K562 (cell line): ENCODE measurements at regions not wholly inside any gene's neighbourhood (a gene's known extent, or its start where the extent isn't known, plus 50 kb on each side); places are given as distances from the start of the nearest gene placed in this dataset.

Experiments
- ATAC-seq: fragments of 200-7000 bp; cut with Tn5 transposase; 3 replicates; pipeline ENCODE4 v1.9.1; 2020; ENCODE audit warnings: moderate library complexity
- BruUV-seq: library from RNA; stranded (reverse); fragments of 400-500 nt; replicated peaks from 2 replicates; lab custom pipeline; 2021; lab: Mats Ljungman, UMichigan
- CTCF ChIA-PET: fragments of 300-600 bp; formaldehyde crosslinking; extraction: SDS; loops from one replicate; lab custom pipeline; 2021; ENCODE audit warnings: low intra/inter-chr PET ratio; lab: Yijun Ruan, JAX
- POLR2A ChIA-PET: fragments of 300-600, 350-650 bp; sonication (Branson Sonifier 250); formaldehyde crosslinking; extraction: SDS; loops from one replicate; lab custom pipeline; 2021; ENCODE audit warnings: antibody characterized with exemption, inconsistent platforms; lab: Yijun Ruan, JAX
- DNase-seq, 4 experiments: peaks; one replicate each; pipeline versions ENCODE4 v3.0.0 to v3.0.0-alpha.2; 2011 to 2018; ENCODE audit warnings: low spot score in 3 of 4, mixed read lengths in 3 of 4; ENCODE audit errors: extremely low read depth in 1 of 4
- FAIRE-seq: peaks from 2 replicates; lab custom pipeline; 2011; peaks lifted over from hg19 to GRCh38; lab: Jason Lieb, UNC
- H2AFZ ChIP-seq: 2 replicates; pipeline ENCODE4 v1.6.0; 2011; ENCODE audit warnings: low read depth, low read length, control low read depth, inconsistent platforms
- H3K27ac ChIP-seq: fragments of 200-600 bp; 3 replicates; pipeline ENCODE4 v1.8.0; 2011; ENCODE audit warnings: low read depth, mild to moderate bottlenecking, control low read depth, inconsistent platforms, low read length, moderate library complexity, mixed read lengths; ENCODE audit errors: extremely low read depth
- H3K27me3 ChIP-seq, 2 experiments: fragments of 300-600 bp in 1 of 2; 2 replicates in 1 of 2; 3 replicates in 1 of 2; pipeline versions ENCODE4 v1.6.0 to v1.8.0; 2011; ENCODE audit warnings: inconsistent platforms in 2 of 2, low read length in 2 of 2, mild to moderate bottlenecking in 1 of 2, mixed read lengths in 1 of 2, moderate library complexity in 1 of 2; ENCODE audit not compliant: control insufficient read depth in 2 of 2, insufficient read depth in 2 of 2
- H3K36me3 ChIP-seq: fragments of 300-600 bp; 3 replicates; pipeline ENCODE4 v1.8.0; 2011; ENCODE audit warnings: mild to moderate bottlenecking, low read length, inconsistent platforms; ENCODE audit not compliant: control insufficient read depth, insufficient read depth
- H3K4me1 ChIP-seq, 2 experiments: fragments of 200-600 bp in 1 of 2; replicated peaks in 1 of 2; 2 replicates in 1 of 2; 3 replicates in 1 of 2; pipeline versions ENCODE4 v1.5.1 to v1.8.0; 2011; ENCODE audit warnings: inconsistent platforms in 2 of 2, low read length in 2 of 2, mild to moderate bottlenecking in 1 of 2, mixed read lengths in 1 of 2, moderate library complexity in 1 of 2; ENCODE audit not compliant: control insufficient read depth in 2 of 2, insufficient read depth in 2 of 2
- H3K4me2 ChIP-seq: 2 replicates; pipeline ENCODE4 v1.6.1; 2011; ENCODE audit warnings: low read length, control low read depth, inconsistent platforms, mixed read lengths; ENCODE audit not compliant: insufficient read depth
- H3K4me3 ChIP-seq: fragments of 200-600 bp; sonication (generic), shearing (Covaris generic); 2 replicates; pipeline ENCODE4 v1.5.1; 2016; ENCODE audit warnings: control low read depth, inconsistent platforms
- H3K79me2 ChIP-seq: fragments of 200-600 bp; 3 replicates; pipeline ENCODE4 v1.8.0; 2011; ENCODE audit warnings: low read length, inconsistent platforms; ENCODE audit not compliant: control insufficient read depth, insufficient read depth
- H3K9ac ChIP-seq, 2 experiments: 2 replicates each; pipeline versions ENCODE4 v1.6.0 to v1.6.1; 2011; ENCODE audit warnings: low read depth in 2 of 2, low read length in 2 of 2, control low read depth in 1 of 2, inconsistent platforms in 1 of 2, mild to moderate bottlenecking in 1 of 2, mixed read lengths in 1 of 2; ENCODE audit not compliant: insufficient read depth in 1 of 2
- H3K9me1 ChIP-seq: one replicate; pipeline ENCODE4 v1.6.0; 2011; ENCODE audit warnings: inconsistent platforms, mild to moderate bottlenecking, low read length, moderate library complexity; ENCODE audit not compliant: control insufficient read depth, insufficient read depth
- H3K9me3 ChIP-seq: replicated peaks from 2 replicates; pipeline ENCODE4 v1.5.1; 2011; ENCODE audit warnings: low read depth, low read length, inconsistent platforms; ENCODE audit not compliant: control insufficient read depth, insufficient read depth
- H4K20me1 ChIP-seq: replicated peaks from 2 replicates; pipeline ENCODE4 v1.6.1; 2011; ENCODE audit warnings: low read length, inconsistent platforms, mixed read lengths; ENCODE audit not compliant: control insufficient read depth, insufficient read depth
- BCOR ChIP-seq: fragments of 450-650 bp; IDR thresholded peaks from 2 replicates; pipeline ENCODE4 v1.6.1; 2016
- BRD4 ChIP-seq: fragments of 200-600 bp; sonication (generic); IDR thresholded peaks from 2 replicates; pipeline ENCODE4 v1.6.1; 2017; ENCODE audit warnings: inconsistent platforms
- DMBX1 ChIP-seq: fragments of 250-450 bp; sonication (Bioruptor Pico); IDR thresholded peaks from 2 replicates; pipeline ENCODE4 v1.8.0; 2022; ENCODE audit warnings: inconsistent platforms, mild to moderate bottlenecking, moderate library complexity, borderline replicate concordance
- ESRRA ChIP-seq: fragments of 450-650 bp; IDR thresholded peaks from 2 replicates; pipeline ENCODE4 v1.6.1; 2014; ENCODE audit warnings: low read depth, mild to moderate bottlenecking, moderate library complexity, borderline replicate concordance
- FOXJ3 ChIP-seq: sonication (generic); formaldehyde crosslinking; IDR thresholded peaks from 2 replicates; pipeline ENCODE4 v1.4.0; 2020; ENCODE audit warnings: mild to moderate bottlenecking, missing genetic modification reagents
- HNRNPUL1 ChIP-seq: fragments of 200-400 bp; formaldehyde crosslinking; IDR thresholded peaks from 2 replicates; pipeline ENCODE4 v1.6.1; 2017; ENCODE audit warnings: low read length
- NKRF ChIP-seq: fragments of 450-650 bp; IDR thresholded peaks from 2 replicates; pipeline ENCODE4 v1.6.1; 2016; ENCODE audit warnings: borderline replicate concordance
- PHF20 ChIP-seq: fragments of 450-650 bp; IDR thresholded peaks from 2 replicates; pipeline ENCODE4 v1.6.1; 2018; ENCODE audit not compliant: partially characterized antibody
- SREBF2 ChIP-seq: sonication (generic); formaldehyde crosslinking; IDR thresholded peaks from 2 replicates; pipeline ENCODE4 v1.4.0; 2020; ENCODE audit warnings: mild to moderate bottlenecking, missing genetic modification reagents
- TRIM25 ChIP-seq: fragments of 450-650 bp; IDR thresholded peaks from 2 replicates; pipeline ENCODE4 v1.7.0; 2016; ENCODE audit warnings: borderline replicate concordance
- ZKSCAN1 ChIP-seq: fragments of 150-350 bp; IDR thresholded peaks from 2 replicates; pipeline ENCODE4 v1.6.1; 2016; ENCODE audit warnings: low read depth, low read length
- ZNF263 ChIP-seq: sonication (generic); formaldehyde crosslinking; IDR thresholded peaks from 2 replicates; pipeline ENCODE4 v1.8.0; 2022; ENCODE audit warnings: mild to moderate bottlenecking, missing genetic modification reagents, borderline replicate concordance
- ZNF586 ChIP-seq: fragments of 450-650 bp; formaldehyde crosslinking; conservative IDR thresholded peaks from 2 replicates; pipeline ENCODE4 v1.4.0; 2020; ENCODE audit warnings: mild to moderate bottlenecking, moderate library complexity
- in situ Hi-C: fragments of 300-500 bp; cut with MboI; formaldehyde crosslinking; loops from 4 replicates; pipeline ENCODE4 v1.15.0; 2018; ENCODE audit warnings: inconsistent platforms, mixed read lengths
- intact Hi-C: fragments of 100-400 bp; cut with micrococcal nuclease; formaldehyde crosslinking; loops from 2 replicates; pipeline ENCODE4 v1.14.2; 2022
- TF ChIP-seq, protein P1 (sequence below): fragments of 200-800 bp; sonication (Bioruptor generic); IDR thresholded peaks from 2 replicates; pipeline ENCODE4 v1.6.1; 2017; ENCODE audit warnings: missing genetic modification characterization, missing compliant biosample characterization

DNA sequence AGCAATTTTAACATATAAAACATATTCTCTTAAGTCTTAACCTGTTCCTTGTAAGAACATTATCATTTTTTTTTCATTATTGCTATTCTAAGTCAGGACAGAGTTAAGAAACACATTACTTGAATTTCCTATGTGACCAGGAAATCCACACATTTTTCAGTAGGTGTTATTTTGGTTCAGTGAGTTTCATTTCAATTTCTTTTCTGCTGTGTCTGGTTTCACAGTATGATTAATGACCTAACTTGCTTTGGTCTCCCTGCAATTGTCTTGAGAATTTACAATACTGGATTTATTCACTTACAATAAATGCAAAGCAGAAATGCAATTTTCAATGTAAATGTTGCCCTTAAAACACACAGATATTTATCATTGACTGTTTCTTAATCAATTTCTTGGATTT, 396.9 kb upstream of the TMTC1 start:
- POLR2A ChIA-PET, result no interaction called here
- no peaks in the 10 kb centered on the region for H3K9me3 ChIP-seq
- intact Hi-C loops, result no loop called here
- TF ChIP-seq BRD4, result no peak
- TF ChIP-seq, protein P1, sequence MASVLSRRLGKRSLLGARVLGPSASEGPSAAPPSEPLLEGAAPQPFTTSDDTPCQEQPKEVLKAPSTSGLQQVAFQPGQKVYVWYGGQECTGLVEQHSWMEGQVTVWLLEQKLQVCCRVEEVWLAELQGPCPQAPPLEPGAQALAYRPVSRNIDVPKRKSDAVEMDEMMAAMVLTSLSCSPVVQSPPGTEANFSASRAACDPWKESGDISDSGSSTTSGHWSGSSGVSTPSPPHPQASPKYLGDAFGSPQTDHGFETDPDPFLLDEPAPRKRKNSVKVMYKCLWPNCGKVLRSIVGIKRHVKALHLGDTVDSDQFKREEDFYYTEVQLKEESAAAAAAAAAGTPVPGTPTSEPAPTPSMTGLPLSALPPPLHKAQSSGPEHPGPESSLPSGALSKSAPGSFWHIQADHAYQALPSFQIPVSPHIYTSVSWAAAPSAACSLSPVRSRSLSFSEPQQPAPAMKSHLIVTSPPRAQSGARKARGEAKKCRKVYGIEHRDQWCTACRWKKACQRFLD (CRISPR knock-in tag), result no peak
- TF ChIP-seq FOXJ3, result no peak
- no peak for TF ChIP-seq ZNF586 (CRISPR knock-in tag)
- TF ChIP-seq TRIM25, result no peak
- TF ChIP-seq HNRNPUL1, result no peak
- TF ChIP-seq ESRRA, result no peak
- TF ChIP-seq ZNF263 (CRISPR knock-in tag), result no peak
- TF ChIP-seq ZKSCAN1, result no peak
- no peak for TF ChIP-seq SREBF2 (CRISPR knock-in tag)
- no peak for TF ChIP-seq DMBX1 (CRISPR knock-in tag)
- no peak for TF ChIP-seq BCOR
- TF ChIP-seq PHF20, result no peak
- no peak for TF ChIP-seq NKRF

More for the DNA sequence above, 396.9 kb upstream of the TMTC1 start:
- Histone ChIP-seq H3K4me1 (no peaks in the 10 kb centered on the region), H3K27ac (no peak overlapping the region), H2AFZ (no peak overlapping the region), H3K9ac (no peak overlapping the region), H3K4me2 (no peak overlapping the region), H3K27me3 (no peaks in the 10 kb centered on the region), H4K20me1 (no peaks in the 10 kb centered on the region), H3K36me3 (no peaks in the 10 kb centered on the region), H3K9me1 (no peaks in the 10 kb centered on the region), H3K4me3 (no peak overlapping the region), H3K79me2 (no peaks in the 10 kb centered on the region)
- BruUV-seq, result no TSS peak
- CTCF ChIA-PET, result no interaction called here
- in situ Hi-C loops, result loop anchor here (25.0 kb wide), 1 partner anchor 632 kb away; no protein-coding TSS in a partner anchor
- ATAC-seq (no peak), DNase-seq (no peak), FAIRE-seq (no peak)
